PC-9 (cell line): ENCODE measurements at regions not wholly inside any gene's neighbourhood (a gene's known extent, or its start where the extent isn't known, plus 50 kb on each side); places are given as distances from the start of the nearest gene placed in this dataset.

ENCODE experiments used
- BruUV-seq: library from RNA; stranded (reverse); fragments of 400-500 nt; replicated peaks from 2 replicates; lab custom pipeline; 2021; lab: Mats Ljungman, UMichigan
- CTCF ChIA-PET: fragments of 300-600 bp; sonication (Branson Sonifier 250); formaldehyde crosslinking; loops from one replicate; lab custom pipeline; 2022; ENCODE audit warnings: antibody characterized with exemption; lab: Charles Lee
- POLR2A ChIA-PET: fragments of 300-600 bp; sonication (Branson Sonifier 250); formaldehyde crosslinking; loops from one replicate; lab custom pipeline; 2022; ENCODE audit warnings: antibody characterized with exemption; ENCODE audit not compliant: unreplicated experiment; lab: Charles Lee
- DNase-seq, 2 experiments: peaks; one replicate each; pipeline versions ENCODE4 v3.0.0 to v3.0.0-alpha.2; 2015 to 2022; ENCODE audit warnings: mixed read lengths in 1 of 2
- H2AFZ ChIP-seq: fragments of 200-600 bp; sonication (generic); 2 replicates; pipeline ENCODE4 v1.8.1; 2017; ENCODE audit warnings: antibody characterized with exemption
- H3F3A ChIP-seq: fragments of 200-600 bp; sonication (generic); 2 replicates; pipeline ENCODE4 v1.8.1; 2017; ENCODE audit warnings: antibody characterized with exemption, mild to moderate bottlenecking, low read depth; ENCODE audit not compliant: insufficient read depth
- H3K27ac ChIP-seq: fragments of 200-600 bp; sonication (generic); 2 replicates; pipeline ENCODE4 v1.6.1; 2016; ENCODE audit warnings: mixed run types
- H3K27me3 ChIP-seq: fragments of 200-600 bp; sonication (generic); 2 replicates; pipeline ENCODE4 v1.6.1; 2016; ENCODE audit warnings: low read depth, mixed run types; ENCODE audit not compliant: insufficient read depth
- H3K36me3 ChIP-seq: fragments of 200-600 bp; sonication (generic); 2 replicates; pipeline ENCODE4 v1.6.1; 2016; ENCODE audit warnings: low read depth, mixed run types
- H3K4me1 ChIP-seq: fragments of 200-600 bp; sonication (generic); replicated peaks from 2 replicates; pipeline ENCODE4 v1.6.1; 2016; ENCODE audit warnings: mixed run types; ENCODE audit not compliant: insufficient read depth
- H3K4me2 ChIP-seq: fragments of 200-600 bp; sonication (generic); 2 replicates; pipeline ENCODE4 v1.6.1; 2017; ENCODE audit warnings: mixed run types
- H3K4me3 ChIP-seq: fragments of 200-600 bp; sonication (generic); 2 replicates; pipeline ENCODE4 v1.6.1; 2016; ENCODE audit warnings: mixed run types
- H3K79me2 ChIP-seq: fragments of 200-600 bp; sonication (generic); 2 replicates; pipeline ENCODE4 v1.6.1; 2017; ENCODE audit warnings: low read depth, mixed run types
- H3K9me2 ChIP-seq: fragments of 200-600 bp; sonication (generic); 2 replicates; pipeline ENCODE4 v1.8.1; 2017; ENCODE audit warnings: mild to moderate bottlenecking; ENCODE audit not compliant: insufficient read depth
- H3K9me3 ChIP-seq: fragments of 200-600 bp; sonication (generic); 2 replicates; pipeline ENCODE4 v1.8.1; 2016; ENCODE audit warnings: low read depth; ENCODE audit not compliant: insufficient read depth
- H4K20me1 ChIP-seq: fragments of 200-600 bp; sonication (generic); 2 replicates; pipeline ENCODE4 v1.8.1; 2017; ENCODE audit not compliant: insufficient read depth
- CTCF ChIP-seq: fragments of 200-600 bp; sonication (generic); conservative IDR thresholded peaks from 2 replicates; pipeline ENCODE4 v1.6.1; 2017; ENCODE audit warnings: mixed run types, antibody characterized with exemption, mild to moderate bottlenecking, moderate library complexity
- EZH2 ChIP-seq: fragments of 200-600 bp; sonication (generic); IDR thresholded peaks from 2 replicates; pipeline ENCODE4 v1.8.0; 2017; ENCODE audit warnings: antibody characterized with exemption, low read depth
- intact Hi-C: fragments of 100-400 bp; cut with micrococcal nuclease; formaldehyde crosslinking; loops from one replicate; pipeline ENCODE4 v1.10.0; 2022; ENCODE audit not compliant: unreplicated experiment

DNA sequence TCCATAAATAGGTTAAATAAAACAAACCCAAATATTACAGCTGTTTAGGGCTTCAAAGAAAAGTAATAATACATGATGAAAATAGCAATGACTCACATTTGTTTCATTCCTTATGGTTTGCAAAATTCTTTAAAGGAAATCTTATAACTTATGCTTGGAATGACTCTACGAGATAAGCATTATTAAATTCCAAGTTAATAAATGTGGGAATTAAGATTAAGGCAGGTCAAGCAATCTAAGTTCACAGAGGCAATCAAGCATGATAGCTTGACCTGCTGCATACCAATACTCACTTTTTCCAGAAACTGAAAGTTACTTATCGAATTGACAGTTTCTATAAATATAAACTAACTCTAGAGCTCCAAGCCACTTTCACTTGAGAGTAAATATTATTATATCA is 1002.9 kb upstream of the SEL1L start:
- H4K20me1 ChIP-seq: no peaks in the 10 kb centered on the region
- intact Hi-C loops: no loop called here
- no peak for TF ChIP-seq EZH2
- no peak for TF ChIP-seq CTCF
- H3K9me3 ChIP-seq: no peaks in the 10 kb centered on the region
- no peak overlapping the region for H3K4me3 ChIP-seq
- DNase-seq: no peak
- no peaks in the 10 kb centered on the region for H3K27me3 ChIP-seq
- POLR2A ChIA-PET: no interaction called here
- H3K4me1 ChIP-seq: no peaks in the 10 kb centered on the region
- H3F3A ChIP-seq: no peaks in the 10 kb centered on the region
- CTCF ChIA-PET: no interaction called here
- H2AFZ ChIP-seq: no peak overlapping the region
- BruUV-seq: no TSS peak
- no peak overlapping the region for H3K4me2 ChIP-seq
- no peaks in the 10 kb centered on the region for H3K36me3 ChIP-seq
- H3K79me2 ChIP-seq: no peaks in the 10 kb centered on the region
- H3K27ac ChIP-seq: no peak overlapping the region
- no peaks in the 10 kb centered on the region for H3K9me2 ChIP-seq

DNA sequence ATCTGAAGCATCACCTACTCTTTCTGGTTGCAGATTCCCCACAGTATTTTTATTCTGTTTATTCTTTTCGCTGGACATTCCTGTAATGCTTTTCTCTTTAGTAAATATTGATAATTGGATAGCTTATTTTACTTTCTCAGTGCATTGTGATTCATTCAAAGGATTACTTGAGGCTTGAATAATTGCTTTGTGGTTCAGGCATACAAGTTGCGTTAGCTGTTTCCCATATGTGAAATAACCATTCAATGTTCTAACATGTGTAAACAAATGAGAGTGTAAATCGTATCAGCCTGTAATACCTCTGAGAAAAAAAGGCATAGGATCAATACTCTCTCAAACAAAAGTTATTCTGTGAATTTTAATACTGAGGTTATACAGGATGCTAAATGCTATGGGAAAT is 1004.2 kb upstream of the SEL1L start:
- Histone ChIP-seq H3K27me3 (no peaks in the 10 kb centered on the region), H3K4me3 (no peak overlapping the region), H3F3A (no peaks in the 10 kb centered on the region), H3K9me3 (no peaks in the 10 kb centered on the region), H4K20me1 (no peaks in the 10 kb centered on the region), H3K4me1 (no peaks in the 10 kb centered on the region), H3K36me3 (no peaks in the 10 kb centered on the region), H3K9me2 (no peaks in the 10 kb centered on the region), H3K4me2 (no peak overlapping the region), H3K27ac (no peak overlapping the region), H2AFZ (no peak overlapping the region), H3K79me2 (no peaks in the 10 kb centered on the region)
- DNase-seq: no peak
- CTCF ChIA-PET: no interaction called here
- no TSS peak for BruUV-seq
- POLR2A ChIA-PET: no interaction called here
- TF ChIP-seq EZH2 (no peak), CTCF (no peak)
- intact Hi-C loops: no loop called here

GRCh38 chr14:82546401-82546800 is 1012.7 kb upstream of the SEL1L start:
- Histone ChIP-seq H4K20me1 (no peaks in the 10 kb centered on the region), H3K9me2 (no peaks in the 10 kb centered on the region), H3K4me3 (no peak overlapping the region), H3K36me3 (no peaks in the 10 kb centered on the region), H2AFZ (no peak overlapping the region), H3K27ac (no peak overlapping the region), H3K9me3 (no peaks in the 10 kb centered on the region), H3F3A (no peaks in the 10 kb centered on the region), H3K79me2 (no peaks in the 10 kb centered on the region), H3K4me1 (no peaks in the 10 kb centered on the region), H3K27me3 (no peaks in the 10 kb centered on the region), H3K4me2 (no peak overlapping the region)
- intact Hi-C loops: no loop called here
- DNase-seq: no peak
- ChIA-PET POLR2A (no interaction called here), CTCF (no interaction called here)
- BruUV-seq: no TSS peak
- TF ChIP-seq CTCF (no peak), EZH2 (no peak)
